VCaP (cell line): ENCODE measurements at regions not wholly inside any gene's neighbourhood (a gene's known extent, or its start where the extent isn't known, plus 50 kb on each side); places are given as distances from the start of the nearest gene placed in this dataset.

ENCODE experiments used
- H3K27ac ChIP-seq: fragments of 450-650 bp; 2 replicates; pipeline ENCODE4 v1.5.1; 2017
- CTCF ChIP-seq: fragments of 450-650 bp; conservative IDR thresholded peaks from 2 replicates; pipeline ENCODE4 v1.5.1; 2017; ENCODE audit warnings: mild to moderate bottlenecking, moderate library complexity

DNA sequence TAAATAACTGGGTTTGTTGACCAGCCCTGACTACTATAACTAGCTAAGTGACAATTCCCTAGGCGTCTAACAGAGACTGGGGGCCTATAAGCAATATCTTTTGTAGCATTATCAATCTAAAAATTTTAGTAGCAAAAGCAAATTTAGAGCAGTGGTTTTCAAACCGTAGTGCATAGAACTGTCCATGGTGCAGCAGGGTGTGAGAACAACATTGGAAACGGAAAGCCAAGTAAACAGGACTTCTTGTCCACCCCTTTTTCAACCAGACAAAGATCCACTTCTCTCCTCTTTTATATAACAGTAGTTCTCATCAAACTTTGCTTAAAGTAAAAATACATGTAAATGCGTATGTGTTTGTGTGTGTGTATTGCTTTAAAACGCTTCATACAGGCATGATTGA, 1099.1 kb upstream of the ATXN8OS start:
- H3K27ac ChIP-seq = no peak overlapping the region
- TF ChIP-seq CTCF = no peak

- H3K27ac ChIP-seq = no peak overlapping the region
- TF ChIP-seq CTCF = no peak
These were observed 1109.6 kb upstream of the ATXN8OS start for GRCh38 chr13:68998056-68998455.

- no peak for TF ChIP-seq CTCF
- H3K27ac ChIP-seq = no peak overlapping the region
These were observed 1111.0 kb upstream of the ATXN8OS start for GRCh38 chr13:68996668-68997025.

GRCh38 chr13:68995972-68996667, 1111.5 kb upstream of the ATXN8OS start:
- TF ChIP-seq CTCF = no peak
- no peak overlapping the region for H3K27ac ChIP-seq

DNA sequence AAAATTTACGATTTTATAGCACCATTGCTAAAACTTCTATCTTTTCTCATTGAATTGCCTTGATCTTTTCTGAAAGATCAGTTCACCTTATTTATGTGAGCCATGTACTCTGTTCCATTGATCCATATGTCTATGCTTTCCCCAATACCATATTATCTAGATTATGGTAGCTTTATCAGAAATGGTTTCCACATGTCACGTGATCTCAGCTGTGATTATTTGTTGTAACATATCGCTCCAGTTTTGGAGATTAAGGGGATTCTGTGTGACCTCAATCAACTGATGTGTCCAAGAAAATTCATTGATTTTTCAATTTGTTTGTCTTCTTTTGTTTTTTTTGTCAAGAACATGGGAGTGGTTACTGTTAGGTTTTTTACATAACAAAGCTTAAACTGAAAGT, 1114.5 kb upstream of the ATXN8OS start:
- H3K27ac ChIP-seq = no peak overlapping the region
- TF ChIP-seq CTCF = no peak

GRCh38 chr13:68988176-68988575, 1119.5 kb upstream of the ATXN8OS start:
- no peak overlapping the region for H3K27ac ChIP-seq
- TF ChIP-seq CTCF = no peak

- no peak for TF ChIP-seq CTCF
- no peak overlapping the region for H3K27ac ChIP-seq
These were observed 1120.0 kb upstream of the ATXN8OS start for GRCh38 chr13:68987585-68987984.
